AG10803 (cell line): ENCODE measurements at regions not wholly inside any gene's neighbourhood (a gene's known extent, or its start where the extent isn't known, plus 50 kb on each side); places are given as distances from the start of the nearest gene placed in this dataset.
"Not testable (repeated sequence)": the region's sequence is repeated elsewhere in the genome, so short reads cannot be mapped to it uniquely, and the experiment has no call there.

Source experiments
- DNase-seq: peaks from one replicate; pipeline ENCODE4 v3.0.0; 2010; ENCODE audit warnings: low read depth
- H3K4me3 ChIP-seq: 2 replicates; pipeline ENCODE4 v1.5.1; 2011; ENCODE audit warnings: mild to moderate bottlenecking, low read length, control low read depth
- TF ChIP-seq, protein P1 (sequence below): conservative IDR thresholded peaks from 2 replicates; pipeline ENCODE4 v1.5.1; 2011; ENCODE audit warnings: mild to moderate bottlenecking, low read length, control low read depth, inconsistent platforms

DNA sequence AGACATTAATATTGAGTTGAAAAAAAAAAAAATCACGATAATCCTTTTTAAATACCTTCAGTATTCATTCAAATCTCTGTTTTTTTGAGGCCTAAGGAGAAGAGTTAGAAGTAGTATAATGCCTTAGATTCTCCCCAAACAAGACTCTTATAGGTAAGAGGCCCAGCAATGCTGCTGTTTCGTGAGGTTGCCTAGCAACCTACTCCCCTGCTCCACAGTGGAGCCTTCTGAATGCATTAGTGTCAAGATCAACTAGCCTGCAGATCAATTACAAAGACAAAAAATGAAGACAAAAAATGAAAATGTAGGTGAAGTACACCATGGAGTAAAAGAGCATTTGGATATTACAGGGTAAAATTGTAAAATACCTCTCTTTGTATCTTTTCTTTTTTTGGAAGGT lies 229.8 kb upstream of the LUZP2 start:
- no peak for DNase-seq
- no peak overlapping the region for H3K4me3 ChIP-seq
- TF ChIP-seq, protein P1, sequence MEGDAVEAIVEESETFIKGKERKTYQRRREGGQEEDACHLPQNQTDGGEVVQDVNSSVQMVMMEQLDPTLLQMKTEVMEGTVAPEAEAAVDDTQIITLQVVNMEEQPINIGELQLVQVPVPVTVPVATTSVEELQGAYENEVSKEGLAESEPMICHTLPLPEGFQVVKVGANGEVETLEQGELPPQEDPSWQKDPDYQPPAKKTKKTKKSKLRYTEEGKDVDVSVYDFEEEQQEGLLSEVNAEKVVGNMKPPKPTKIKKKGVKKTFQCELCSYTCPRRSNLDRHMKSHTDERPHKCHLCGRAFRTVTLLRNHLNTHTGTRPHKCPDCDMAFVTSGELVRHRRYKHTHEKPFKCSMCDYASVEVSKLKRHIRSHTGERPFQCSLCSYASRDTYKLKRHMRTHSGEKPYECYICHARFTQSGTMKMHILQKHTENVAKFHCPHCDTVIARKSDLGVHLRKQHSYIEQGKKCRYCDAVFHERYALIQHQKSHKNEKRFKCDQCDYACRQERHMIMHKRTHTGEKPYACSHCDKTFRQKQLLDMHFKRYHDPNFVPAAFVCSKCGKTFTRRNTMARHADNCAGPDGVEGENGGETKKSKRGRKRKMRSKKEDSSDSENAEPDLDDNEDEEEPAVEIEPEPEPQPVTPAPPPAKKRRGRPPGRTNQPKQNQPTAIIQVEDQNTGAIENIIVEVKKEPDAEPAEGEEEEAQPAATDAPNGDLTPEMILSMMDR, result no peak

DNA sequence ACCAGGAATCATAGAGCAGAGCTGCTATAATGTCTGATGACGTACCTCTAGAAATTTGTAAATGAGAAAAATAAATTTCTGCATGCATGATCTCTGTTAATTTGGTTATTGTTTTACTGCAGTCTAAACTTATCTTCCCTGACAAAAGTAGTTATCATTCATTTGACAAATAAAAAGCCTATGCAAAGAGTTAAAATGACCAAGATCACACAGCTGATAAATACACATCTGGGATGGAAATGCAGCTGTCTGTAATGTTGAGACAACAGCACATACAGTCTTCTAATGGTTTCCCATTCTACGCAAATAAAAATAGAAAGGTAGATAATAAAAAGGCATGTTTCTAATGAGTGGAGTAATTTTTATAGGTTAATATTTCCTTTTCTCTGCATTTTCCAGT lies 225.1 kb upstream of the LUZP2 start:
- DNase-seq, result no peak
- no peak overlapping the region for H3K4me3 ChIP-seq
- TF ChIP-seq, protein P1, result no peak

- not testable (repeated sequence) for DNase-seq, H3K4me3 ChIP-seq
Measured at GRCh38 chr11:24274214-24274781, 222.6 kb upstream of the LUZP2 start.

GRCh38 chr11:24286238-24286637 lies 210.6 kb upstream of the LUZP2 start:
- no peak overlapping the region for H3K4me3 ChIP-seq
- DNase-seq, result no peak
- TF ChIP-seq, protein P1, result no peak

DNA sequence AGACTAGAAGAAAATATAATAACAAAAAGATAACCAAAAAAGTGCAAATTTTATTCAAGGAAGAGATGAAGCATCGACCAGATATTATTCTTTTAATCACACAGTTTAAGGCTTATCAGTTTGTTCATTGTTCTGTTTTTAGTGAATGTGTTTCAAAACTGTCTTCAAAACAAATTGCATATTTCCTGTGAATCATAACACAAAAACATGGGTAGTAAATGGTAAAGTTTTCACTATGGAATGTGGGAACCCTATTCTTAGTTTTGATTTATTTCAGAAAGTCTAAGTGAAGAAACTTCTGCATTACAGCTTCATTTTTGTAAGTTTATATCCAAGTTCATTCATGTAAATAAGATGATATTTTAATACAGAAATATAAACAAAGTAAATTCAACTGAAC lies 207.6 kb upstream of the LUZP2 start:
- TF ChIP-seq, protein P1, result no peak
- DNase-seq, result no peak
- H3K4me3 ChIP-seq, result no peak overlapping the region

DNA sequence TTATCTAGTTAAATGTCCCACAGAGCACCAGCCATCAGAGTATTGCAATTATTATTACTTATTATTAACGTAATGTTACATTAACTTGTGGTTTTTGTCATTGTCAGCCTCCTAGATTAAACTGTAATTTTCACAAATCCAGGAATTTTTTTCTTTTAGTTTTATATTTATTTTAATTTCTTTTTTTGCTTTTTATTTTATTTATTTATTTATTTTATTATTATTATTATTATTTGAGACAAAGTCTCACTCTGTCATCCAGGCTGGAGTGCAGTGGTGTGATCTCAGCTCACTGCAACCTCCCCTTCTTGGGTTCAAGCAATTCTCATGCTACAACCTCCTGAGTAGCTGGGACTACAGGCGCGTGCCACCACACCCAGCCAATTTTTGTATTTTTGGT lies 202.9 kb upstream of the LUZP2 start:
- TF ChIP-seq, protein P1, result no peak
- DNase-seq, result no peak
- H3K4me3 ChIP-seq, result no peak overlapping the region

DNA sequence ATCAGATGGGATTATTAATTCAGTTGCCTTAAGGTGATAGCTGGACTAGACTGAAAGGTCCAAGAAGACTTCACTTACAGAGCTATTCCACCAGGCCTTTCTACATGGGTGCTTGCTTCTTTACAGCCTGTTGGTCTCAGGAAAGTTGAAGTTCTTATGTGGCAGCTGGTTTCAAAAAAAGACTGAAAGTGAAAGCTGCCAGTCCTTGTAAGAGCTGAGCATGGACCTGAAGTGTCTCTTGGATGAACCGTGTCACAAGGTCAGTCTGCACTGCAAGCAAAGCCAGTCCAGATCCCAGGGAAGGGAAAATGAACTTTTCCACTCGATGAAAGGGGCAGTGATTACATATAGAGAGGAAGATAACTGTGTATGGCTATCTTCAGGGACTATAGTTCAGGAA lies 201.5 kb upstream of the LUZP2 start:
- no peak overlapping the region for H3K4me3 ChIP-seq
- TF ChIP-seq, protein P1, result no peak

GRCh38 chr11:24297461-24297860 lies 199.4 kb upstream of the LUZP2 start:
- no peak overlapping the region for H3K4me3 ChIP-seq
- no peak for DNase-seq
- TF ChIP-seq, protein P1, result no peak

More for the DNA sequence above, 201.5 kb upstream of the LUZP2 start:
- DNase-seq, result no peak
